ENCODE measurements at regions not wholly inside any gene's neighbourhood (a gene's known extent, or its start where the extent isn't known, plus 50 kb on each side); places are given as distances from the start of the nearest gene placed in this dataset.
A peak's percentile ranks its signal among the peaks of the same experiment; 100 is the strongest.

DNA sequence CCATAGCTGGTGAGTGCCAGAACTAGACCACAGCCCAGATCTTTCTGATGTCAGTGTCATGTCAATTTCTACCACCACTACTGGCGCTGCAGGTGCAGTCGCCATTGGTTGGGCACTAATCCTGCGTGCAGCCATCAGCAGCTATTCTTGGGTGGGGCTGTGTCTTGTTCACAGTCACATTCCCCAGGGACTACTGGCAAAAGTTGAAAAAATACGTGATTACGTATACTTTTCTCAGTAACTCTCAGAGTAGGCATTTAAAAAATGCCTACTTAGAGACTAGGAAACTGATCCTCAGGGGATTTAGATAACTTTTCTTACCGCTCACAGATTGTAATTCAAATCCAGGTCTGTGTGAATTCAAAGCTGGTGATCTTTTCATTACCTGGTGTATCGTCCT, 127.7 kb downstream of the ADAMTS15 start:
- WGBS, 3 donors, result 85 to 93% (median 88%) methylated on average over 7 of the region's 7 CpGs
- intact Hi-C loops (cut with DNase I), result no loop called here
- Histone ChIP-seq H3K4me3 (no peak overlapping the region), H3K36me3 (no peaks in the 10 kb centered on the region), H3K27ac (no peak overlapping the region), H3K9me3 (no peaks in the 10 kb centered on the region), H3K27me3 (no peaks in the 10 kb centered on the region), H3K4me1 (ENCODE audit: insufficient read depth) (peaks cover 4% of the 10 kb centered on the region)
- no peak for TF ChIP-seq POLR2A (IDR thresholded peaks at IDR 0.05)
- TF ChIP-seq, protein P1, sequence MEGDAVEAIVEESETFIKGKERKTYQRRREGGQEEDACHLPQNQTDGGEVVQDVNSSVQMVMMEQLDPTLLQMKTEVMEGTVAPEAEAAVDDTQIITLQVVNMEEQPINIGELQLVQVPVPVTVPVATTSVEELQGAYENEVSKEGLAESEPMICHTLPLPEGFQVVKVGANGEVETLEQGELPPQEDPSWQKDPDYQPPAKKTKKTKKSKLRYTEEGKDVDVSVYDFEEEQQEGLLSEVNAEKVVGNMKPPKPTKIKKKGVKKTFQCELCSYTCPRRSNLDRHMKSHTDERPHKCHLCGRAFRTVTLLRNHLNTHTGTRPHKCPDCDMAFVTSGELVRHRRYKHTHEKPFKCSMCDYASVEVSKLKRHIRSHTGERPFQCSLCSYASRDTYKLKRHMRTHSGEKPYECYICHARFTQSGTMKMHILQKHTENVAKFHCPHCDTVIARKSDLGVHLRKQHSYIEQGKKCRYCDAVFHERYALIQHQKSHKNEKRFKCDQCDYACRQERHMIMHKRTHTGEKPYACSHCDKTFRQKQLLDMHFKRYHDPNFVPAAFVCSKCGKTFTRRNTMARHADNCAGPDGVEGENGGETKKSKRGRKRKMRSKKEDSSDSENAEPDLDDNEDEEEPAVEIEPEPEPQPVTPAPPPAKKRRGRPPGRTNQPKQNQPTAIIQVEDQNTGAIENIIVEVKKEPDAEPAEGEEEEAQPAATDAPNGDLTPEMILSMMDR (IDR thresholded peaks at IDR 0.05), result no peak
- no peak for TF ChIP-seq EP300 (IDR thresholded peaks at IDR 0.05)
- DNase-seq, result no peak

DNA sequence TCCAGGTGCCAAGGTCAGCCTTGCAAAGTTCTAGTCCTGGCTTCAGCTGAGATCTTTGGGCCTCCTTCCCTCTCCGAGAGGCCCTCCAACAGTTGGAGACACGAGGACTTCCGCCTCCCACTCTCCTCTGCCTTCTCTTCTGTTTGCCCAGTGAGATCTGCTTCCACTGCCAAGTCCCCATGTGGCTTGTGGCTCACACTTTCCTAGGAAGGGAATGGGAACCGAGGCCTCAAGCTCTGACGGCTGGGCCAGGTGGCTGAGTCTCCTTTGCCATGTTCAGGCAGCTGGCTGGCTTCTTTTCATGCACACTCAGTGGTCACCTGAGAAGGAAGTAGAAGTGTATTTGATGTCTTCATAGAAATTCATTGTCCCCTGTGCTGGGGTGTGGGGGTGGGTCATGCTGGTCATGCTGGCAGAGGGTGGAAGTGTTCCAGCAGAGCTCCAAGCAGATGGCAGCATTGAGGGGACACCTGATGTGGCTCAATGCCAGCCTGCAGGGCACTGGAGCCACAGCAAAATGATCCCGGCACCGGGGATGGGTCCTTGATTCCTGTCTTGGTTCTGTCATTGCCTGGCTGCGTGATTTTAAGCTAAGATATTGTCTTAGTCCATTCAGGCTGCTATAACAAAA, 130.4 kb downstream of the ADAMTS15 start:
- intact Hi-C loops (cut with DNase I), result no loop called here
- H3K4me3 ChIP-seq, result no peak overlapping the region
- no peak for DNase-seq
- H3K36me3 ChIP-seq, result no peaks in the 10 kb centered on the region
- H3K27me3 ChIP-seq, result no peaks in the 10 kb centered on the region
- H3K4me1 ChIP-seq (ENCODE audit: insufficient read depth), result peaks cover 9% of the 10 kb centered on the region
- no peak for TF ChIP-seq POLR2A (IDR thresholded peaks at IDR 0.05)
- no peak for TF ChIP-seq EP300 (IDR thresholded peaks at IDR 0.05)
- TF ChIP-seq, protein P1 (IDR thresholded peaks at IDR 0.05), result no peak
- no peaks in the 10 kb centered on the region for H3K9me3 ChIP-seq
- WGBS, 3 donors, result 82 to 89% (median 87%) methylated on average over 8 of the region's 8 CpGs
- H3K27ac ChIP-seq, result no peak overlapping the region

DNA sequence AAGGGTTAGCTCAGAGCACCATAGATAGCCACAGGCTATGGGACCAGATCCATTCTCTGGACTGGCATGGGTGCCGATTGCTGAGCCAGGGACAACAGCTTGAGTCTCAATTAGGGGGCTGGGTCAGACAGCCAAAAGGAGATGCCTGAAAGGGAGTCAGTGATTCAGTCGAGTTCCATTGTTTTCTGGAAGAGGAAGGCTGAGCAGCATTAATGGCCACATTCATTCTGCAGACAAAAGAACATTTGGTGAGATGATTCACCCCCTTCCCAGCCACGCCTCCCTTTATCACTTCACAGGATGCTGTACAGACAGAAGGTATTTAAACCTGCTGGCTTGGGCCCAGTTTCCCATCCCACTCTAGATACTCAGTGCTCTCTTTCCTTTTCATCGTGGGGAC, 131.9 kb downstream of the ADAMTS15 start:
- Histone ChIP-seq H3K9me3 (no peaks in the 10 kb centered on the region), H3K27me3 (no peaks in the 10 kb centered on the region), H3K27ac (no peak overlapping the region), H3K4me1 (ENCODE audit: insufficient read depth) (peaks cover 9% of the 10 kb centered on the region), H3K36me3 (no peaks in the 10 kb centered on the region), H3K4me3 (no peak overlapping the region)
- peak; percentile 38 to 69 (median 53) for DNase-seq
- intact Hi-C loops (cut with DNase I), result no loop called here
- no peak for TF ChIP-seq POLR2A (IDR thresholded peaks at IDR 0.05)
- TF ChIP-seq EP300 (IDR thresholded peaks at IDR 0.05), result no peak
- TF ChIP-seq, protein P1 (IDR thresholded peaks at IDR 0.05), result no peak
- 7 to 13% (median 8%) methylated on average over 4 of the region's 4 CpGs for WGBS, 3 donors

DNA sequence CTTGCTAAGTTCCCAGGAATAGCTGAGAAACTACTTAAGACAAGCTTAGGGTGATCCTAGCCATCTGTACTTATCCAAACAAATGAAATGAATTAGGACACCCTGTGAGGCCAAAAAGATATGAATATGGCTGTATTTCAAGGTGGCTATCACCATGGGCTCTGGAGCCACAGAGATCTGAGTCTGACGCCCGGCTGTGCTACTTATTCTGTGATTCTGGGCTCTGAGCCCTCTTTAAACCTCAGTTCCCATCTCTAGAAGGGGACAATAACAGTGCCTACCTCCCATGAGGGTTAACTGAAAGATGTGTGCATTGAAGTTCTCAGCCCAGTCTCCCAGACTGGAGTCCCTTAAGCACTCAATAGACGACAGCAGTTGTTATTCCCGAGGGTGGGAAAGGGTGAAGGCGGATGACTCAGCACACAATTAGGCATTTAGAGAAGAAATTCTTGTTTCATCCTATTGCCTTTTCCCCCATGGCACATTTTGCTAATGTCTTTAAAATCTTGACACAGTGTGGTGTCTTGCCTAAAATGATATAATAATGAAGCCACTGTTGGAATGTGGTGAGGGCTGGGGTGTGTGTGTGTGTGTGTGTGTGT, 132.5 kb downstream of the ADAMTS15 start:
- H3K4me1 ChIP-seq (ENCODE audit: insufficient read depth), result peaks cover 9% of the 10 kb centered on the region
- 17 to 21% (median 19%) methylated on average over 5 of the region's 5 CpGs for WGBS, 3 donors
- H3K36me3 ChIP-seq, result no peaks in the 10 kb centered on the region
- H3K27ac ChIP-seq, result no peak overlapping the region
- DNase-seq, result peak in 2 of 5 donors; percentile 29 to 40
- no peak for TF ChIP-seq EP300 (IDR thresholded peaks at IDR 0.05)
- TF ChIP-seq, protein P1 (IDR thresholded peaks at IDR 0.05), result no peak
- intact Hi-C loops (cut with DNase I), result no loop called here
- no peak overlapping the region for H3K4me3 ChIP-seq
- H3K9me3 ChIP-seq, result no peaks in the 10 kb centered on the region
- H3K27me3 ChIP-seq, result no peaks in the 10 kb centered on the region

Data from ovary (tissue), 7 donors.